Stromal cell of bone marrow (primary cell): ENCODE measurements at regions not wholly inside any gene's neighbourhood (a gene's known extent, or its start where the extent isn't known, plus 50 kb on each side); places are given as distances from the start of the nearest gene placed in this dataset.
"Not testable (repeated sequence)": the region's sequence is repeated elsewhere in the genome, so short reads cannot be mapped to it uniquely, and the experiment has no call there.

Source experiments
- DNase-seq: peaks from one replicate; pipeline ENCODE4 v3.0.0-alpha.2; 2012; ENCODE audit warnings: low read depth

DNA sequence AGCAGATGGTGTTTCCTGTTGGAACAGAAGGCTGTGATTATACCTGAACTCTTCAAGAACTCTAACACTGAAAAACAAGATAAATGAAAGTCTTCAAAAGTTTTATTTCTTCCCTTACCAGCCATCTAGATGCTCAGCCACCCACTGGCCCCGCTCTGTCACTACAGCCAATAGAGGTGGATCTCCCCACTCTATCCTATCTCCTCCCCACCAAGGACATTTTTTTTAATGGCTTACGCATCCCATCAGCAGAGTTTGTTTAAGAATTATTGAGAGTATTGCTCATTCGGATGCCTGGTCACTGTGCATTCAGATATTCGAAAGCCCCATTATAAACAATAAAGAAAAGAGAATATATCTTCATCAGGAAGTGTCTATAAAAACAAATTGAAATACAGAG is 159.4 kb downstream of the RASEF start:
- DNase-seq = no peak

DNA sequence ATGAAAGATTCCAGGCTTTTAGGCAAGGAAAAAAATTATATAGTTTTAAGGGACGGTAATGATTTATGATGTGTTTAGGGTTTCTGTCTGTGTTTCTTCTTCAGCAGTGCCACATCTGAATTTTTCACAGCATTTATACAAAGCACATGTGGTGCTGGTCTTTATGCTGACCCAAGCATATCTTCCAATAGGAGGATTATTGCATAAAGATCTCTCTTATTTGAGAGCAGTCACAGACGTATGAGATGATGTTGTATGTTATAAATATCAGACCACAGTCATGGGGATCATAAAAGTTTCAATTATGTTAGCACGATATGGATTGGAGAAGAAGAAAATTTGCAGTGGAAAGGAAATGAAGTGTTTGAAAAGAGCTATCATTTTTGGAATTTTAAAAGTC is 150.9 kb downstream of the RASEF start:
- no peak for DNase-seq

DNA sequence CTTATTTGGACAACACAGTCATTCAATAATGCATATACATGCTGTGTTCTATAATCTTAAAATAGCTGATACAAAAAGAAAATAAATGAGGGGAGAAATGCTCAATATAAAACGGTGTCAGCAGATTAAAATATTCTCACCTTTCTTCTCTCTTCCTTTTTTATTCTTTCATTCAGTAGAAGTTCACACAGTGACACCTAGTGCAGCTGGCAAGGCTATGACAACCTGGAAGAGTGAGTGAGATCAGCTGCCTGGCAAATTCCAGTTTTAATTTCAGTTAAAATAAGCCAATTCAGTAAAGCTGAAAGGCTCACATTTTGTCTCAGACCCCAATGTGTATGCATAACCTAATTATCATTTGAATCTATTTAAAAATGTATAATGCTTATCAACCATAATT is 150.3 kb downstream of the RASEF start:
- DNase-seq = no peak

- not testable (repeated sequence) for DNase-seq
Measured at GRCh38 chr9:82916238-82916637, 146.7 kb downstream of the RASEF start.

DNA sequence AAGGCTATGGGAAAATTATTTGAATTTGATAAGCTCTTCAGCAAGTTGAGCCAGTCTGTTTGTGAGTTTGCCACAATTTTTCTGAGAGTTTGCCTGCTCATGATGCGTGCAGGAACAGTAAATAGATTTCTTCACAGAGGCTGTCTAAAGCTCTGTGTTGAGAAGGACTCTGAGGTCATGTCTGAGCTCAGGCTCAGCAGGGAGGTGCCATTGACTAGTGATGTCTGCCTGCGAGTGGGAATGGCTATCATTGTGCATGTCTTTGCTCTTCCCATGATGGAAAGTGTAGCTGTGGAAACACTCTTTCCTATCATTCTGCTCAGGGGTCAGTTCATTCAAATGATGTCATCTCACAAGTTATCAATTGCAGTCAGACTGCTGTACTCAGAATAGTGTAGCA is 142.8 kb downstream of the RASEF start:
- DNase-seq = no peak

DNA sequence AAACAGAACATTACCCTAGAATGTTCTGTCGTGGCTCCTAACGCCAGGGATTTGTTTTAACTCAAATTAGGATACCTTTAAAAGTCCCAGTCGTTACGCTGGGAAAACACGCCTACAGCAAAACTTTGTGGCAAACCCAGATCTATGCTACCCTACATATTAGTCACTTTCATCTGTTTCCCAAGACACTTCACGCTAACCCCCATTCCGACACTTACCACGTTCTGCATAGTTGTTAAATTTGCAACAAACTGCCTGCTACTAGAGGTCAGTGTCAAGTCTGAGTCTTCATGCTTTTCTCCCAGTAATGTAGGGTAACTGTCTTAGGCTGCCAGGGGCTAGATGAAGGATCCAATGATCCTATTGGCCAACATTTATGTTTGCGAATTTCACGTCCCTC is 140.3 kb downstream of the RASEF start:
- no peak for DNase-seq

- DNase-seq = no peak
Measured at GRCh38 chr9:82923092-82923911, 139.6 kb downstream of the RASEF start.

GRCh38 chr9:82923912-82924605 is 138.9 kb downstream of the RASEF start:
- no peak for DNase-seq
